ENCODE measurements at regions not wholly inside any gene's neighbourhood (a gene's known extent, or its start where the extent isn't known, plus 50 kb on each side); places are given as distances from the start of the nearest gene placed in this dataset.

DNA sequence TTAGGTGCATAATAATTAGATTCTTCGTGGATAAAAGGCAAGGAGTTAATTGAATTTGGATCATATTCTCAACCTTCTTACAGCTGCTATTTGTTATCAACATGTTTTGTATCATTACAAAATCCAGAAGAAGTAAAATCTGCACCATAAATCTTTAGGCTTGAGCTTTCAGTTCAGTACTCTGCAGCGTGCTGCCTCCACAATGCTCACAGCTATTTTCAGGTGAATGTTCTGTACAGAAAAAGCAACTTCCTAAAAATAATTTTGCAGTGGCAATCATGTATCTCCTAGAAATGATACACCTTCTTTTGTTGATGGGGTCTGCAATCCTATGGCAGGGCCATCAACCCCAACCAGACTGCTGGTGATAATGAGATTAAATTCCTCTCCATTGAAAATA, 220.9 kb upstream of the CTNNB1 start:
- TF ChIP-seq POLR2AphosphoS5 (IDR thresholded peaks at IDR 0.05; ENCODE audit: low read depth, low read length) (no peak), SIN3A (IDR thresholded peaks at IDR 0.05; ENCODE audit: borderline replicate concordance, insufficient read depth, low read depth, low read length) (no peak), REST (IDR thresholded peaks at IDR 0.05; ENCODE audit: insufficient read depth in 1 of 2, low read depth in 2 of 2, low read length in 1 of 2) (no peak), TCF7L2 (IDR thresholded peaks at IDR 0.05; ENCODE audit: low read depth, low read length) (no peak)
- TF ChIP-seq, protein P1, sequence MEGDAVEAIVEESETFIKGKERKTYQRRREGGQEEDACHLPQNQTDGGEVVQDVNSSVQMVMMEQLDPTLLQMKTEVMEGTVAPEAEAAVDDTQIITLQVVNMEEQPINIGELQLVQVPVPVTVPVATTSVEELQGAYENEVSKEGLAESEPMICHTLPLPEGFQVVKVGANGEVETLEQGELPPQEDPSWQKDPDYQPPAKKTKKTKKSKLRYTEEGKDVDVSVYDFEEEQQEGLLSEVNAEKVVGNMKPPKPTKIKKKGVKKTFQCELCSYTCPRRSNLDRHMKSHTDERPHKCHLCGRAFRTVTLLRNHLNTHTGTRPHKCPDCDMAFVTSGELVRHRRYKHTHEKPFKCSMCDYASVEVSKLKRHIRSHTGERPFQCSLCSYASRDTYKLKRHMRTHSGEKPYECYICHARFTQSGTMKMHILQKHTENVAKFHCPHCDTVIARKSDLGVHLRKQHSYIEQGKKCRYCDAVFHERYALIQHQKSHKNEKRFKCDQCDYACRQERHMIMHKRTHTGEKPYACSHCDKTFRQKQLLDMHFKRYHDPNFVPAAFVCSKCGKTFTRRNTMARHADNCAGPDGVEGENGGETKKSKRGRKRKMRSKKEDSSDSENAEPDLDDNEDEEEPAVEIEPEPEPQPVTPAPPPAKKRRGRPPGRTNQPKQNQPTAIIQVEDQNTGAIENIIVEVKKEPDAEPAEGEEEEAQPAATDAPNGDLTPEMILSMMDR (IDR thresholded peaks at IDR 0.05): no peak
